ENCODE measurements at regions not wholly inside any gene's neighbourhood (a gene's known extent, or its start where the extent isn't known, plus 50 kb on each side); places are given as distances from the start of the nearest gene placed in this dataset.

GRCh38 chr9:38166501-38166900, 97.5 kb upstream of the SHB start:
- DNase-seq, result no peak
- no peak for TF ChIP-seq CTCF (IDR thresholded peaks at IDR 0.05)

GRCh38 chr9:38164659-38165221, 95.7 kb upstream of the SHB start:
- Histone ChIP-seq H3K4me1 (peaks cover 0 to 4% (median 0%) of the 10 kb centered on the region in 4 donors), H3K36me3 (no peaks in the 10 kb centered on the region), H3K9me3 (peaks cover 0 to 4% (median 3%) of the 10 kb centered on the region in 3 donors), H3K27me3 (no peaks in the 10 kb centered on the region), H3K27ac (no peak overlapping the region), H3K4me3 (no peak overlapping the region)
- no peak for TF ChIP-seq CTCF (IDR thresholded peaks at IDR 0.05)
- no peak for DNase-seq
- intact Hi-C loops (cut with DNase I; ENCODE audit: low total_unique reads), result loop anchor here (10.0 kb wide), 1 partner anchor 150 kb away; no protein-coding TSS in a partner anchor

More at GRCh38 chr9:38166501-38166900, 97.5 kb upstream of the SHB start:
- Histone ChIP-seq H3K36me3 (no peaks in the 10 kb centered on the region), H3K4me1 (peaks cover 0 to 4% (median 0%) of the 10 kb centered on the region in 4 donors), H3K4me3 (no peak overlapping the region), H3K27ac (no peak overlapping the region), H3K9me3 (peaks cover 0 to 21% (median 9%) of the 10 kb centered on the region in 3 donors), H3K27me3 (no peaks in the 10 kb centered on the region)
- intact Hi-C loops (cut with DNase I; ENCODE audit: low total_unique reads), result loop anchor here (10.0 kb wide), 1 partner anchor 152 kb away; no protein-coding TSS in a partner anchor

- Histone ChIP-seq H3K36me3 (no peaks in the 10 kb centered on the region), H3K27me3 (no peaks in the 10 kb centered on the region), H3K9me3 (no peaks in the 10 kb centered on the region), H3K27ac (no peak overlapping the region), H3K4me1 (peaks cover 0 to 4% (median 0%) of the 10 kb centered on the region in 4 donors), H3K4me3 (no peak overlapping the region)
- no peak for DNase-seq
- intact Hi-C loops (cut with DNase I; ENCODE audit: low total_unique reads), result loop anchor here (10.0 kb wide), 1 partner anchor 149 kb away; no protein-coding TSS in a partner anchor
- TF ChIP-seq CTCF (IDR thresholded peaks at IDR 0.05), result no peak
These were observed 94.5 kb upstream of the SHB start for GRCh38 chr9:38163518-38163917.

- Histone ChIP-seq H3K4me1 (peaks cover 0 to 4% (median 0%) of the 10 kb centered on the region in 4 donors), H3K9me3 (no peaks in the 10 kb centered on the region), H3K4me3 (no peak overlapping the region), H3K27me3 (no peaks in the 10 kb centered on the region), H3K27ac (no peak overlapping the region), H3K36me3 (no peaks in the 10 kb centered on the region)
- intact Hi-C loops (cut with DNase I; ENCODE audit: low total_unique reads), result loop anchor here (10.0 kb wide), 1 partner anchor 148 kb away; no protein-coding TSS in a partner anchor
- TF ChIP-seq CTCF (IDR thresholded peaks at IDR 0.05), result no peak
- DNase-seq, result no peak
These were observed 93.5 kb upstream of the SHB start for GRCh38 chr9:38162332-38163211.

- no peaks in the 10 kb centered on the region for H3K27me3 ChIP-seq
- no peak overlapping the region for H3K27ac ChIP-seq
- TF ChIP-seq CTCF (IDR thresholded peaks at IDR 0.05), result peak; percentile 63 to 80
- H3K36me3 ChIP-seq, result no peaks in the 10 kb centered on the region
- intact Hi-C loops (cut with DNase I; ENCODE audit: low total_unique reads), result loop anchor here (10.0 kb wide), 1 partner anchor 146 kb away; no protein-coding TSS in a partner anchor
- no peaks in the 10 kb centered on the region for H3K9me3 ChIP-seq
- peak; percentile 56 to 75 for DNase-seq
- H3K4me3 ChIP-seq, result no peak overlapping the region
- H3K4me1 ChIP-seq, result peaks cover 0 to 4% (median 0%) of the 10 kb centered on the region in 4 donors
These were observed 91.7 kb upstream of the SHB start for GRCh38 chr9:38160613-38161215.

Measured in tibial artery (tissue), 4 donors.